Skin of body (tissue), 1 donor: ENCODE measurements at regions not wholly inside any gene's neighbourhood (a gene's known extent, or its start where the extent isn't known, plus 50 kb on each side); places are given as distances from the start of the nearest gene placed in this dataset.

Source experiments
- DNase-seq: peaks from one replicate; lab custom pipeline; 2025; lab: John Stamatoyannopoulos, UW

DNA sequence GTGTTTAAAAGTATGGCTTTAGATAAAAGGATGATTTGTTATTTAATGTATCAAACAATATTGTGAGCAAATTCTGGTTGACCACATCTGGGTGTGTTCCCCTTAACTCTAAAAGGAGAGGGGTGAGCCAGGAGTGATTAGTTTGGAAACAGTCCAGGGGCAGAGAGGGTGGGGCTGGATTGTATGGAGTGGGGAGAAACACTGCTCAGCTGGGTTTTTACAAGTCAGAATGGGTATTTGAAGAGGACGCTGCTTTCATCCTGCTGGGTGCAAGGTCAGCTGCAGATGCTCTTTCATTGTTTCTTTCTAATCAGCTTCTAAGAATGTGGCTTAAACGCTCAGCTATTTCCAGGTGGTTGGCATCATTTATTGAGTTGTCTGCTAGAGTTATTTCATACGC lies 82.8 kb upstream of the LIMCH1 start:
- DNase-seq = peak; percentile 82

DNA sequence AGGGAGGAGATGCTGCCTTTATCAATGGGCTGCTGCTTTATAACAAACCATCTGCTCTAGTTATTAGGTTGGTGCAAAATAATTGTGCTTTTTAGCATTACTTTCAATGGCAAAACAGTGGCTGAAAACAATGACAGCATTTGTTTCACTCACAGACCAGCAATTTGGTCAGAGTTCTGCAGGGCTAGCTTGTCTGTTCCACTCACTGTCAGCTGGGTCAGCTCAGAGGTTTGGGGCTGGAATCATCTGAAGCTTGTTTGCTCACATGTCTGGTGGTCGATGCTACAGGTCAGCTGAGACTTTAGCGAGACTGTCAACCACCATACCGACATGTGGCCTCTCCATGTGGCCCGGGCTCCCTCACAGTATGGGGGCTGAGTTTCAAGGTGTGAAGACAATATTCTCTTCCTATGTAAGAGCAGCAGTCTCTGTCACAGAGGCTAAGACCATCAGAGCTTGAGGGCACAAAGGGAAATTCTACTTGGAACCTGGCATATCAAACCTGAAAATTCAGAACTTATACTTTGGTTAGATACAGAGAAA lies 81.3 kb upstream of the LIMCH1 start:
- no peak for DNase-seq

DNA sequence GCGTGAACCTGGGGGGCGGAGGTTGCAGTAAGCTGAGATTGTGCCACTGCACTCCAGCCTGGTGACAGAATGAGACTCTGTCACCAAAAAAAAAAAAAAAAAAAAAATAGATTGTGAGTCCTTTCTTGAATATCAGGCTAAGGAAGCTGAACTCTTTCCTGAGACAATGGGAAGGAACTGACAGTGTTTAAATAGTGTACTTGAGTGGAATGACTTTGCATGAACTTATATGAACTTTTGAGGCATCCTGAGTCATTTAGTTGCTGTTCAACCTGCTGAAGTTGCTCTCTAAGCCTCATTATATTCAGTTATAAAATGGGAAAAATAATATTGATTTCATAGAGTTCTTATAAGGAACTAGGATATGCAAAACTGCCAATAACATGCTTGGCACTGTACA lies 79.3 kb upstream of the LIMCH1 start:
- no peak for DNase-seq

DNA sequence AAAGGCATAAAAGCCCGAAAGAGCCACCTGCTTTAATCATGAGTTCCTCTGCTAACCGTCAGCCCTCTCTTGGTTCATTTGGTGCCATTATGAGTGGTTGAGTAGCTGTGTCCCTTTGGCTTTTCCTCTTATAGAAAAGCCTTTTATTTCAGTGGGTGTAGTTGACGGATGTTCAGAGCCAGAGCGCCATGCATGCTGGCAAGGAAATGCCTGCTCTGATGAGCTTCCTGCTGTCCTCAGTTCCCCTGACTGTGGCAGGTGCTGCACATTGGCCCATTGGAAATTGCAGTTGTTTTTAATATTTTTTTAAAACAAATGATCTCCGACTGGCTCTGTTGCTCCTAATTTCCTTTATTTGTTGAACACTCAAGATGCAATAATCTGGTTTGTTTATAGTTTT lies 77.3 kb upstream of the LIMCH1 start:
- no peak for DNase-seq

DNA sequence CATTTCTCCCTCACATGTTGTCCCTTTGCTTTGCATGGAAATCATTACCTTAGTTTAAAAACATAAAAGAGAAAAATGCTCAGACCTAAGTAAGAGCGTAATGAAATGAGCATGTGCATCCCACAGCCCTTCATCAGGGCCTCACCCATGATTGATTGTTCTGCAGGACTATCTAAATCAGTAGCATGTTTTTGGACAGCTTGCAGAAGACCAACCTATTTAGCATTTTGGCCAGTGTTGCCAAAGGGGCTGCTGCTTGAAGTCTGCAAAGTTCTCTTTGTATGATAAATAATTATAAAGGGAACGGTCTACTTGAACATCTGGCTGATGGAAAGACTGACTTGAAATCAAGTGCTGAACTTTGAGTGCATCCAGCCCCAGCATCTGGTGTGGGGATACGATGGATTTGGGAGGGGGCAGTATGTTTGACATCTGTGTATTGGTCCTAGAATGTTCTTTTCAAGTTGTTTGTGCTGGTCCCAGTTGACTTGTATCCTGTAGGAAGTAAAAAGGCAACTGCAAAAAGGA lies 76.1 kb upstream of the LIMCH1 start:
- peak; percentile 52 for DNase-seq

DNA sequence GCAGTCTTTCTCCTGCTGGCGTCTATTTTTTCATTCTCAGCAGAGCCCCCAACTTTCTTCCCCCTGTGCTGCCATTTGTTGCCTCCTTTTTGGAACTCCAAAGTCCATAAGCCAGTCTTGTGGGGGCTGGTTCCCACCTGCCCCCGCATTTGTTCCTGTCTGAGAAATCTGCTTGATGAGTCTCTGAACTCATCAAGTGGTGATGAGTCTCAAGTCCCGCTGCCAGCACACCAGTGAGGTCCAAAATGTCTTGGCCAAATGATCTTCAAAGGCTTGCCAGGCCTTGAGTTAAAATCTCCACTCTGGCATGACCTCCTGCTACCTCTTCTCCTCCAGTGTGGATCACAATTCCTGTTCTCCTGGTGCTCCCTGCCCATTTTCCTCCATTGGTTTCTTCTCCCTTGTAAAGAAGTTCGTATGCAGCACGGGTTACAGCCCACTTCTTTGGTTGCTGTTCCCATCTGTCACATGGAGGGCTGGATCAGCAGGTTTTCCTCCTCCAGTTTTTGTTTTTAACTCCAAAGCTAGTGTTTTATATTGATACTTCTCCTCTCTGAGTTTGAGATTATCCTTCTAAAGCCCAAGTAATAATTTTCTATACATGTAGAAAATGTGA lies 72.7 kb upstream of the LIMCH1 start:
- DNase-seq = no peak

DNA sequence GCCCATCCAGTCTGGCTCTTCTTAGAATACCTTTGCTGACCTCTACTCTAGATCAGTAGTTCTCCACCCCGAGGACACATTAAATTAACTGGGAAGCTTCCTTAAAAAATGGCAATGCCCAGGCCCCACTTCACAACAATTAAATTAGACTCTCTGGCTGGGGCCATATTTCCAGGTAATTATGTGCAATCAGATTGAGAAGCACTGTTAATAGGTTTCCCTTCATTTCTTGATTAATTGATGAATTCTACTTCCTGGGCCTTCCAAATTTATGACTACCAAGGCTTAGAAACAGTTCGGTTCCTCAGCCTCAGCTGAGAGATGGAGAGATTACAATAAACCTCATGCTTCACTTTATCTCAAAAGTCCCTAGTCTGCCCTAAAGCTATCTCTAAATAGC lies 71.7 kb upstream of the LIMCH1 start:
- DNase-seq = no peak

DNA sequence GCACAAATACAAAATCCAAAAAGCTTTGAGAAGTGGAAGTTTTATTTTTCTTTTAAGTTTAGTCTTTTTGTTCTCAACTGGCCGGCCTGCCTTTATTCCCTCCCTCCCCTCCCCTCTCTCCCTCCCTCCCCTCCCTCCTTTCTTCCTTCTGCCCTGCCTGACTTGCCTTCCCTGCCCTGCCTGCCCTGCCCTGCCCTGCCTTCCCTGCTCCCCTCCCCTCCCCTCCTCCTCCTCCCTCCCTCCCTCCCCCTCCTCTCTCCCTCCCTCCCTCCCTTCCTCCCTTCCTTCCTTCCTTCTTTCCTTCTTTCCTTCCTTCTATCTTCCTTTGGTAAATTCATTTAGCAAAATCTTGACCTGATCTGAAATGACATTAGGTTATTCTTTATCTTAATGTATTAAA lies 69.8 kb upstream of the LIMCH1 start:
- DNase-seq = no peak

DNA sequence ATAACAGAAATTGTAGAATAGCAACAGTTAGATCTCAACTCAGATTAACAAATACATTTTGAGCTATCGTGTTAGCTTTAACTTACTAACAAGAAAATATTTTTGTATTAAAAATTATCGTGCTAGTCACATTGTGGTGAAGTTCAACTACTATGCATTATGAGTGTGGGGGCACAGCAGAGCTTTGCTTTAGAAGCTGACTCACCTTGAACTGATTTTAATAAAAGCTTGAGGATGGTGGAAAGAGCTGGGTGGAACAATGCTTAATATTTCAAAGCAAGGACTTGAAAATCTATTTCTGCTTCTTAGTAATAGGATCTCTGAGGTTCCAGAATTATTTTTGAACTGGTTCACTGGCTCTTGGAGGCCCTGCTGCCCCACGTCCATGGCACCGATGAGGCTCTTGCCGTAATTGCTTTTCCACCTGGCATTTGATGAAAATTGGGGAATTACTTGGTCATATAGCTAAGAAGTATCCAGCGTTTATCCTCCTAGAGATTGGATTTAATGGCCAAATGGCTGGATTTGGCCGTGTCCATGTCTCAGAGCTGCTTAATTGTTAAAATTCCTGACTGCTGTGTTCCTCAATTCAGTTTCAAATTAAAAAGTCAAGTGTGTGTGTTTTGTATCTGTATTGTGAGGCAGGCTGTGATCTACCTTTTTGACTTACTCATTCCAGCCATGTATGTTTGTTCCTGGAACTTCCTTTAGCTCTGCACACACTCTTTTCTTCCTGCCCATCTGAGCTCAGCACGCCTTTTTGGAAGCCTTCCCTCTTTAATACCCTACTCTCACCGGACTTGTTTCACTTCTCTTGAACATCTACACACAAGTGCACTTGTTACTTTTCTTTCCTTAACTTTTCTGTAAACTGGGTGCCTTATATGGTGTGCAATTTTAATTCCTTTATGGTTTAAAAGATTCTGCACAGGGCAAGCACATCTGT lies 66.6 kb upstream of the LIMCH1 start:
- DNase-seq = no peak

DNA sequence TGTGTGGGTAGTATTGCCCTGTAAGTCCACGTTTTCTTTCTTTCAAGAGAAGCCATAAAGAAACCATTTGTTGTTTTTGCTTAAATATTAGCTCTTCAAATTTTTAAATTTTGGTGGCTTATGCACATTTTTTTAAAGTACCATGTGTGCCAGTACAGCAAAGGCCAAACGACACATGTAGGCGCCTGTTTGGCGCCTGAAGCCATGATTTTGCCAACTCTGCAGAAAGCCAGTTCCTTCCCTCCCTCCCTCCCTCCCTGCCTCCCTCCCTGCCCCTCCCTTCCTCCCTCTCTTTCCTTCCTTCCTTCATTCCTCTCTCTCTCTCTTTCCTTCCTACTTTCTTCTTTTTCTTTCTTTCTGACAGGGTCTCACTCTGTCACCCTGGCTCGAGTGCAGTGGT lies 65.9 kb upstream of the LIMCH1 start:
- DNase-seq = no peak

DNA sequence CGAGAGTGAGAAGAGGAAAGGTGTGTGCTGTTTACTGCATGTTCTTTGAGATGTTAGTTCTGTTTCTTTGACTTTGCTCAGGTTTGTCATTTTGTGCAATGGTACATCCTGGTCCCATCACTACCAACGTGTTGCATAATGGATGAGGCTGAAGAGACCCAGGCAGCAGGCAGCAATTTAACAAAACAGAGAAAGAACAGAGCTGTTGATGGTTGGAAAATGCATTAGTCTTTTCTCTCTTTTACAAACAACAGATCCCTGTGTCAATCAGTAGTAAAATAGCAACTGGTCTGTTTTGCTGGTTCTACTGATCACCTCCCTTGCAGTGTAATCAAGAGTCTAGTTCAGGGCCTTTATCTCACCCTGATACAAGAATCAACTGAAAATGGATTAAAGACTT lies 64.8 kb upstream of the LIMCH1 start:
- no peak for DNase-seq

DNA sequence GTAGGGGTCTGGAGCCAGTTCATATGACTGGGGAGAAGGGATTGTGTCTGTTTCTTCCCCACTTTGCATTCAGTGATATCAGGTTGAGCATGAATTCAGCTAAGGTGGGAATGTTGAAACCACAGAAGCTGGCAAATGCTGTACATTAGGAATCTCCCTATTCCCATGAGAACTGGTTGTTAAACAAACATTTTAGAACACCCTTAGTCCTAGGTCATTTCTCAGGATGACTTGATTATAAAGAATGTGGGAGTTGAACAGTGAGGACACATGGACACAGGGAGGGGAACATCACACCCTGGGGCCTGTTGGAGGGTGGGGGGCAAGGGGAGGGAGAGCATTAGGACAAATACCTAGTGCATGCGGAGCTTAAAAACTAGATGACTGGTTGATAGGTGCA lies 62.6 kb upstream of the LIMCH1 start:
- no peak for DNase-seq

DNA sequence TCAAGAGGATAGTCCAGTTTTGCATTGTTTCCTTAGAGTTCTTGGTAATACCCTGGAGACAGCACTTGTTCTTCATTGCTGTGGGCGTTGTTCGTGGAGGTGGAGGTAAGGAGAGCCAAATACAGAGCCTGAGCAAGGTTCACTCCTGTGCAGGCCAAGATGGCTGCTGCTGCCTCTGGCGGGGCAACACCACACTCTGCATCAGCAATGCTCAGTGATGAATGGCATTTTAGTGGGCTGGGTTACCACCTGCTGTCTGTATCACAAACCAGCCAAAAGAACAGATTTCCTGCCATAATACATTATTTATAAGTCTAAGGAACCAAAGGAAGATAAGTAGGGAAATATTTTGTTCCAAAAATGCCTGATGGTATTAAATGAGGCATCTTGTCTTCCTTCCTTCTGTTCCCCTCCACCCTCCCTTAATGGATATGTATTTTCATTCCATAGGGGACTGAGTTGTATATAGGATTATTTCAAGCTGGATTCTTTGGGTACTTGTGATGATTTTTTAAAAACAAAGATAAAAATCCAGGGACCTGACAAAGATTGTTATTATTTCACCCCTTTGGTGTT lies 61.6 kb upstream of the LIMCH1 start:
- no peak for DNase-seq

DNA sequence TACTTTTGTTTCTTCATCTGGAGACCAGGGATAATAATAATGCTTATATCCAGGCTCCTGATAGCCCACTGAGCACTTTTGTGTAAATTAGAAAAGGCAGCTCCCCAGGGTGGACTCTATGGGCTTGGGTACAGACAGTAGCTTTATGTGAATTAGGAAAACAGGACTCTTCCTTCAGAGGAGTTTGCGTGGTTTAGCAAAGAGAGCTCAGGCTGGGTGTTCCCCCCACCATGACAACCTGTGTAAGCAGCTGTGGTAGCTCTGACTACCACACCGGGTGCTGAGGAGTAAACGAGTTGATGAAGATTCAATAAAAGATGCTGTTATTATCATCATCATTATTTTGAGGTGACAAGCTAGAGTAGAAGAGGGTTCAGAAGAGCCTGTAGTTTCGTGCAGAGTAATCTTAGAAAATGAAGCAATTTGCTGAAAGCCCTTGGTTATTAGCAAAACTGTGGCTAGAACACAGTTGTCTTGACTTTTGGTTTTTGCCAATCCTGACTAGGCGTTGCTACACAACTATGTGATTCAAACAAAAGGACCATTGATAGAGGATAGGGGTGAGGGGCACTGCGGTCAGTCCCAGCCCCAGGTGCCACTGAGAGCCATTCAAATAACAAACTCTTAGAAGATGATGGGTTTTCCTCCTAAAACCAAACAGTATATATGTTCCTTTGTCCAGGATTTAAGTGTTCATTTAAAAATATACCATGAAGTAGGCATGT lies 60.6 kb upstream of the LIMCH1 start:
- no peak for DNase-seq

DNA sequence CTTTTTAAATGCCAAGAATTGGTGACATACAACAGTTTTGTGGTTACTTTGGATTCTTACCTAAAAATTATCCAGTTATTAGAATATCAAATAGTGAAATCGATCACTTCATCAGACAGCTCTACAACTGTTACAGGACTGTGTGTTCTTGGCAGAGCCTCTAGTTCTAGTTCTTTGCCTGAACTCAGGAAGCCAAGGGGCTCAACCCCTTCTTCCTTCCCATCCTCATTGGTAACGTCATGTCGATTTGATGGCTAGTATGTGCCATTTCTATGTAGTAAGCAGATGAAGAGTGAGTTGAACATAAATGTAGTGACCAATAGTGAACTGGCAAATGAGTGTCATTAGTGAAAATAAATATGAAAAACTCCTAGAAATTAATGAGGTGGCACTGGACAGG lies 59.4 kb upstream of the LIMCH1 start:
- DNase-seq = no peak

DNA sequence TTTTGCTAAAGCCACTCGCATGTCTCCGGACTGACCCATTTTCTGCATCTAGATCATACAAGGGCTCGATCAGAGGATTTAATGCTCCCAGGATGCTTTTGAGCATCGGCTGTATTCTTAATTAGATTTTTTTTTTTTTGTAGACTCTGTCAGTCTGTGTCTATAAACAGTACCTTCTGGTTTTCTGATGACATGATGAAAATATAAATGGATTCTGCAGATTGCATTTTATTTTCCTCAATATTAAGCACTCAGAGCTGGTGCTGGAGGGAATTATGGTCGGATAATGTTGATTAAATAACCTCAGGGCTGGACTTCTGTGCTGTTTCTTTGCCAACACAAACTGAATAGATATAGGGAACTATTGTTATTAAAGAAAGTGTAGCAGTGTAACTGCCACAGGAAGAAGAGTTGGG lies 57.1 kb upstream of the LIMCH1 start:
- no peak for DNase-seq

DNA sequence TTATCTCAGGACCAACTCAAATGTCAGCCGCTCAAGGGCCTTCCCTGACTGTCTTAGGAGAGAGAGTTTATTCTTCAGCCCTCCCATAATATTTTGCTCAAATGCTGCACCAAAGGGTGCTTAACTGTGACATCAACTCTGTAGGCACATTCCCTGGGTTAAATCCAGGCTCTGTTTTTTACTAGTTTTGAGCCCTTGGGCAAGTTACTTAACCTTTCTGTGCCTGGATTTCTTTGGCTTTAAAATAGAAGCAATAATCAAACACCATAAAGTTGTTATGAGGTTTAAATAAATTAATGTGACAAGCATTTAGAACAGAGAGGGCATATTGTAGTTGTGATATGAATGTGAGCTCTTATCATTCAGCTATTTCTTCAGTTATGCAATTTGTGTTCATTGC lies 54.2 kb upstream of the LIMCH1 start:
- no peak for DNase-seq

DNA sequence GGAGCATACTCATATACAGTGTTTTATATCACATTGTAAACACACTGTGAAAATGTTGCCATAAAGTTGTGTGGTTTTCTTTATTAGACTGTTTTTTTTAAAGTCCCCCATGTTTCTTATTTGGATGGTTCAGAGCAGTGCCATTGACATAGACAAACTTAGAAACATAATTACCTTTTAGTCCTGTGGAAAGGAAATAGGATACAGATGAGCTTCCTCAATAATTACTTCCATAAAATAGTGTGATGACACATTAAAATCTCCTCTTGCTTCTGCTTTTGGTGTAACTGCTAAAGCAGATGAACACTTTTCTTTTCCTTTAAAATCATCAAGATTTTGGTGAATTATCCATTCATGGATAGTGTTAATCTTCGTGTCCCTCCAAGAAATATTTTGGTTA lies 52.9 kb upstream of the LIMCH1 start:
- no peak for DNase-seq

DNA sequence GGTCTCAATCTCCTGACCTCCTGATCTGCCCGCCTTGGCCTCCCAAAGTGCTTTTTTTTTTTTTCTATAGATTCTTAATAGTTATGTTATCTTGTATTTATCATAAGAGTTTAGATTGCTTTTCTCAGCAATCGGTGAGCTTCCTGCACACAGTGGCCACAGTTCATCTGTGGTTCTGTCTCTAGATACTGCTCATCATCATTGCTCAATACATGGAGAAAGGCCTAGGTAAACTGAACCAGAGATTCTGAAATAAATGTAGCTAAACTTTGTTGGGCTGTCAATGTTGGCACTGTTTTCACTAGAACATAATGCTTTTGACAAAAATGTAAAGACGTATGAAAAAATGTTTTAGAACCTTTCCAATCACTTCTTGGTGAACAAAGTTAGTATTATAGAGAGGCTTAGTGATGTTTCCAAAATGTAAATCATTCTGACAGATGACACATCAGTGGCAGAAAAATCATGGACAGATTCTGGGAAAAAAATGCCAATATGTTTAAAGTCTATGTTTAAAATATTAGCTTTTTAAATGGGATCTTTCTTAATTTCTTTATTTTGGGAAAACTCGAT lies 50.0 kb upstream of the LIMCH1 start:
- no peak for DNase-seq
